Astrocyte of the hippocampus (primary cell): ENCODE measurements at regions not wholly inside any gene's neighbourhood (a gene's known extent, or its start where the extent isn't known, plus 50 kb on each side); places are given as distances from the start of the nearest gene placed in this dataset.
"Not testable (repeated sequence)": the region's sequence is repeated elsewhere in the genome, so short reads cannot be mapped to it uniquely, and the experiment has no call there.

Experiments
- DNase-seq: peaks from one replicate; pipeline ENCODE4 v3.0.0; 2011; ENCODE audit warnings: low read depth, low spot score

- peak; percentile 54 for DNase-seq
These were observed 2879.9 kb downstream of the RPIA start for GRCh38 chr2:91571239-91571923.

GRCh38 chr2:91573018-91573417, 2881.5 kb downstream of the RPIA start:
- not testable (repeated sequence) for DNase-seq

- DNase-seq, result not testable (repeated sequence)
These were observed 2882.3 kb downstream of the RPIA start for GRCh38 chr2:91573755-91574154.

- not testable (repeated sequence) for DNase-seq
These were observed 2882.8 kb downstream of the RPIA start for GRCh38 chr2:91574255-91574654.

DNA sequence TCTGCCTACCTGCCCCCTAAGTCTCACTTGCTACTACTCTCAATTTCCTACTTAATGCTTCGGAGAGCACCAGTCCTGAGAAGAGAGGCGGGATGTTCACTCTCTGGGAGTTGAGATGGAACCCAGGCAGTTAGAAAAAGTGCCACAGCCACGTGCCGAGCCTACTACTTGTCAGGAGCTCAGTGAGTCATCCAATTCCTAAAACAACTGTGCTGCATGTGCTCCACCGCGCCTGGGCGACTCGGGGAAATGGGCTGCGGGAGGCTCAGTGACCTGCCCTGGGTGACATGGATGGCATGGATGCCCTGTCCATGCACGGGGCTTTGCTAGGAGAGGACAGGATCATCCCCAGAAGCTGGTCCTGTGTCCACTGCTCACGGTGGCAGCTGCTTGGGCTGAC, 2884.2 kb downstream of the RPIA start:
- DNase-seq, result not testable (repeated sequence)

- not testable (repeated sequence) for DNase-seq
These were observed 2885.9 kb downstream of the RPIA start for GRCh38 chr2:91577406-91577805.

DNA sequence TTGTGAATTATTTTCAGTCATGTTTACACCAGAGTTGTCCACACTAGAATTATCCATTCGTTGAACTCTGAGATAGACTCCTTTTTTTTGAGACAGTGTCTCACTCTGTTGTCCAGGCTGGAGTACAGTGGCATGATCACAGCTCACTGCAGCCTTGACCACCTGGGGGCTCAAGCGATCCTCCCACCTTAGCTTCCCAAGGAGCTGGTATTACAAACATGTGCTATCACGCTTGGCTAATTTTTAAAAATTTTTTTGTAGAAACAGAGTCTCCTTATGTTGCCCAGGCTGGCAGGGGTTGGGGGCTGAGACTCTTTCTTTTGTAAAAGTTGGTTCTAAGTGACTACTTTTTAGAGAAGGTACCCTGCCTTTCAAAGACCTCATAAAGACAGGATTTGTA, 2887.2 kb downstream of the RPIA start:
- not testable (repeated sequence) for DNase-seq

- DNase-seq, result not testable (repeated sequence)
These were observed 2888.1 kb downstream of the RPIA start for GRCh38 chr2:91579555-91579954.

- DNase-seq, result not testable (repeated sequence)
These were observed 2888.6 kb downstream of the RPIA start for GRCh38 chr2:91580043-91580442.

DNA sequence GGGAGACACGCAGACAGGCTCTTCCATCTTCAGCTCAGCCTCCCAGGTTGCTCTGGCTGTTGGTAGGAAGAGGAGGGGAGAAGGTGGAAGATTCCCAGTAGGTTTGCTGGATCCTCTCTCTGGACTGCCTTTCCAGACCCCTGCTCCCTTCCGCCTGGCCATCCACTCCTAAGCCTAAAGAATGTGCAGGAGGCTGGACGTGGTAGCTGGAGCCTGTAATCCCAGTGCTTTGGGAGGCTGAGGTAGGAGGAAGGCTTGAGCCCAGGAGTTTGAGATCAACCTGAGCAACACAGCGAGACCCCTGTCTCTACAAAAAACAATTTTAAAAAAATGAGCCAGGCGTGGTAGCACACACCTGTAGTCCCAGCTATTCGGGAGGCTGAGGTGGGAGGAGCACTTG, 2895.6 kb downstream of the RPIA start:
- not testable (repeated sequence) for DNase-seq

GRCh38 chr2:91587908-91588535, 2896.5 kb downstream of the RPIA start:
- DNase-seq, result not testable (repeated sequence)

- DNase-seq, result not testable (repeated sequence)
These were observed 2897.3 kb downstream of the RPIA start for GRCh38 chr2:91588782-91589223.

DNA sequence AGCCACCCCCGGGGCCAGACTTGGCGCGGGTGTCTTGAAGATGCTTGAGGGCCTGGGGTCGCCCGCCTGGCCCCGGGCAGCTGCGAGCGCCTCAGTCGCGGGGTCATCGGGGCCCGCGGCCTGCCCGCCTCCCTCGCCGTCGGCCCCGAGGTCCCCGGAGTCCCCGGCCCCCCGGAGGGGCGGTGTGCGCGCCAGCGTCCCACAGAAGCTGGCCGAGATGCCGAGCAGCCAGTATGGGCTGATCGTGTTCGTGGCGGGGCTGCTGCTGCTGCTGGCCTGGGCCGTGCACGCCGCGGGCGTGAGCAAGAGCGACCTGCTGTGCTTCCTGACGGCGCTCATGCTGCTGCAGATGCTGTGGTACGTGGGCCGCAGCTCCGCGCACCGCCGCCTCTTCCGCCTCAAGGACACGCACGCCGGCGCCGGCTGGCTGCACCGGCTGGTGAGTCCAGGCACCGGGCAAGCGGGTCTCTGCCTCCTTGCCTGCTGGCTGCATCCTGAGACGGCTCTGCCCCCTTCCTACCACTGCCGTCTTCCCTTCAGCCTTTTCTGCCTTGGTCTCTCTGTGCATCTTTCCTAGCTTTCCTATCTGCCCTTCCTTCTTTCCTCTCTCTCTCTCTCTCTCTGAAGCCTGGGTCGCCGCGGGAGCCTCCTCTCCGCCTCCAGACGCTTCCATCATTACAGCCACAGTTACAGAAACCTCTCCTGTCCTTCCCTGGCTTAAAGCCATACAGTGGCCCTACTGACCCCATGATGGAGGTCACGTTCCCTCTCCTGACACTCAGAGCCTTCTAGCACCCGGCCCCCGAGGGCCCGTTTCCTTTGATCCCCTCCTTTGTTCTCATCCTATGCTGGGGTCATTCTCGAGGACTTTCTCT, 2898.2 kb downstream of the RPIA start:
- peak; percentile 7 for DNase-seq

DNA sequence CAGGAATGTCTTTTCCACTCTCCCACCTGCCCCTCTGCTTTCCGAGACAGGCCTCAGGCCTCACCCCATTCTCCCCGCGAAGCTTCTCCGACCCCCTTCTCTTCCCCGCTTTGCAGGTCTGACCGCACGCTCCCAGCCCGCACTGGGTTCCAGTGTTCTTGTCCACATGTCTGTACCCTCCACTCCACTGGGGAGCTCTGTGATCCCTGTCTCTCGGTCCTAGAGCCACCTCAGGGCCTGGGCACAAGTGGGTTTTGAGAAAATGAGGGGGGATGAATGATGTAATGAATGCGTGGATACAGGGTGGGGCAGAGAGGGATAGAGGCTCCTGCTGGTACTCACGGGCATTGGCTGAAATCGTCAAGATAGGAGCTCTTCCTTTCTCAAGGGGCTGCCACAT, 2898.9 kb downstream of the RPIA start:
- not testable (repeated sequence) for DNase-seq

DNA sequence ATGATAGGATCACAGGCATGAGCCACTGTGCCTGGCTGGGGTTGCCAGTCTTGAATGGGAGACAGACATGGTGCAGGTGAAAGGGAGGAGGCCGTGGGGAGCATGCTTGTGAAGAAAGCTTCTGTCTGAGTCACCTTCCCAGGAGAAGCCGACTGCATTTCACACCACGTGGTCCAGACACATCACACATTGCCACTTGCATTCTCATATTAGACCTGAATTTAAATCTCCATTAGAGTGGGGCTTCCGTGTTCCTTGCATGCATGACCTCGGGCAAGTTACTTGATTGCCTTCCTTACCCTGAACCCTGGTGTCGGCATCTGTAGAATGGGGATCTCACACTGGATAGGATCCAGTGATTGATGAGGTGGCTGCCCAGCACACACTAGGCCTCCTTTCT, 2899.6 kb downstream of the RPIA start:
- DNase-seq, result not testable (repeated sequence)

GRCh38 chr2:91597436-91597835, 2906.0 kb downstream of the RPIA start:
- DNase-seq, result not testable (repeated sequence)

DNA sequence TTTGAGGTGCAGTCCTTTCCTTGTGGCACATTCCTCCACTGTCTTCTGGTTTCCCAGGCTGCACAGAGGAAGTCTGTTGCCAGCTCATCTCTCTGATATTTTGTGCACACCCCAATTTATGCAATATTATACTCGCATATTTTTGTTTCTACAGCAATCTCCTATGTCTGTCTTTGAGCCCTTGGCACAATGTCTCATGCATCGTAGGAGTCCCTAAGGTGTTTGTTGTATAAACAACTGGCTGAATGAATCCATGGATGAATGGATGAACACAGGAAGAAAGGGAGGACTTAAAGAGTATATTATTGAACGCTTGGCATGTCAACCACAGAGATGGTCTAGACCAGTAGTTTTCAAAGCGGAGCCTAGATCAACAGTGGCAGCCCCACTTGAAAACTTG, 2907.0 kb downstream of the RPIA start:
- DNase-seq, result not testable (repeated sequence)

DNA sequence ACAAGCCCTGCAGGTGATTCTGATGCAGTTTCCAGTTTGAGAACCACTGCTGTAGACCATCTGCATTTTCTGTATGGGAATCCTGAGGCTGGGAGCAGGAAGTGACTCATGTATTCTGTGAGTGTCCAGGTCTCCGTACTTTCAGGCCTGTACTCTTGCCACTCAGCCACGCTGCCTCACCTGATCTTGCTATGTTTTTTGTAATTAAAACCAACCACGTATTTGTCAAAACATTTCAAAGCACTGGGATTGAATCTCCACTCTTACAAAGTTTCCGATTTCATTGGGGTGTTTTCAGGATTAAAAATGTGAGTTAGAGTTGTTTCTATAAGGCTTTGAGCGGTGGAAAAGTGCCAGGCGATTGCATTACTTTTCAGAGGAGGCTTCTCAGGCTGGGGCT, 2907.5 kb downstream of the RPIA start:
- DNase-seq, result not testable (repeated sequence)

DNA sequence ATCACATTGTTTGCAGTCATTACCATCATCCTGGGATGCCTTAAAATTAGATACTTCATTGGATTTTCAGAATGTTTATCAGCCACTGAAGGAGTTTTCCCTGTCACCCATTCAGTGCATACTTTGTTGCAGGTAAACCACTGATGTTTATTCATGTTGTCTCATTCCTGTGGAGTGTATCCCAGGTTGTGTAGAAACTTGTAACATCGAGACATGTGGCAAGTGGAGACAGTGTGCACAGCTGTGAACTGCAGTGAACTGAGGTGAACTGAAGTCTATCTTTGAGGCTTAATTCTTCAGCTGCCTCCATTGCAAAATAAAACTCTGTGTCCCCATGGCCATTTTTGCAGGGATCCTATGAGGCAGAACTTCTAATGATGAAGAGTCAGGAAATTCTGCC, 2911.4 kb downstream of the RPIA start:
- DNase-seq, result not testable (repeated sequence)

- DNase-seq, result not testable (repeated sequence)
These were observed 2912.5 kb downstream of the RPIA start for GRCh38 chr2:91603996-91604395.

DNA sequence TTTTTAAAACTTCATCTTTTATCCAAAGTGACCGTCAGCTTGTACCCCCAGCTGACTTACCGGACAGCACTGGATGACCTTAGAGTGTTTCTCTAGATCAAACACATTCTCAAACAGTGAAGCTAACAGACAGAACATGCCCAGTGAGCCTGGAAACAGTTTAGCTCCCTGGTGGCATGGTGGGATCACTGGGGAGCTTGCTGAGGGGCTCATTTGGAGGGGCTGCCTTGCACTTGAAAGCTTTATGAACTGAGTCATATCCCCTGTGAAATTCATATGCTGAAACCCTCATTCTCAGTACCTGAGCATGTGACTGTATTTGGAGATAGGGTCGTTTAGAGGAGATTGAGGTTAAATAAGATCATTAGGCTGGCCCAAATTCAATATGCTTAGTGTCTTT, 2913.2 kb downstream of the RPIA start:
- not testable (repeated sequence) for DNase-seq

DNA sequence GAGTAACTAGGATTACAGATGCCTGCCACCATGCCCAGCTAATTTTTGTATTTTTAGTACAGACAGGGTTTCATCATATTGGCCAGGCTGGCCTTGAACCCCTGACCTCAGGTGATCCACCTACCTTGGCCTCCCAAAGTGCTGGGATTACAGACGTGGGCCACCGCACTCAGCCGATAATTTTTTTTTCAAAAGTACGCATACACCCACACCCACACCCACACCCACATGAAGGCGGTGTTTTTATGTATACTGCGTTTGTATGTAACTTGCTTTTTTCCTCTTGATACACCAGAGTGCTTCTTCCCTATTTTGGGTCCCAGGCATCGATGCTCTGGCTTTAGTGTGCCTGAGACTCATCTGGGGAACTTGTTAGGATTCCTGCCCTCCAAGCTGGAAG, 2932.3 kb downstream of the RPIA start:
- not testable (repeated sequence) for DNase-seq
